ENCODE measurements at regions not wholly inside any gene's neighbourhood (a gene's known extent, or its start where the extent isn't known, plus 50 kb on each side); places are given as distances from the start of the nearest gene placed in this dataset.
"Not testable (repeated sequence)": the region's sequence is repeated elsewhere in the genome, so short reads cannot be mapped to it uniquely, and the experiment has no call there.

DNA sequence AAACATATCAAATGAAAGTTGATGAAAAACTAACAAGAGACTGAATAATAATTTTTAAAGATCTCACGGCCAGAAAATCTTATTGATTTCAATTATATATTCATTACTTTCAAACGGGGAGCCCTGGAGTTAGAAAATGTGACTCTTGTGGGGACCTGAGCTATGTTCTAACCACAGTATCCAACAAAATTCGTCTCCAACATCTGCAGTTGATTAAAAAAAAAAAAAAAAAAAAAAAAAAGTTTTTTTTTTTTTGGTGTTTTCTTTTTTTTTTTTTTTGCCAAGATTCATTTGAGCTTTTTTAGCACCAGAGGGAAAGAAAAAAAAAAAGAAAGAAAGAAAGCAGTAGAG lies 144.3 kb upstream of the PIK3R1 start:
- no peak for DNase-seq (ENCODE audit: low read depth)
- Histone ChIP-seq H3K27me3 (ENCODE audit: control insufficient read depth, insufficient read depth, low read length) (no peaks in the 10 kb centered on the region), H3K36me3 (ENCODE audit: control insufficient read depth, insufficient read depth, low read length) (no peaks in the 10 kb centered on the region), H3K4me3 (ENCODE audit: low read depth, low read length) (no peak overlapping the region)
- TF ChIP-seq, protein P1, sequence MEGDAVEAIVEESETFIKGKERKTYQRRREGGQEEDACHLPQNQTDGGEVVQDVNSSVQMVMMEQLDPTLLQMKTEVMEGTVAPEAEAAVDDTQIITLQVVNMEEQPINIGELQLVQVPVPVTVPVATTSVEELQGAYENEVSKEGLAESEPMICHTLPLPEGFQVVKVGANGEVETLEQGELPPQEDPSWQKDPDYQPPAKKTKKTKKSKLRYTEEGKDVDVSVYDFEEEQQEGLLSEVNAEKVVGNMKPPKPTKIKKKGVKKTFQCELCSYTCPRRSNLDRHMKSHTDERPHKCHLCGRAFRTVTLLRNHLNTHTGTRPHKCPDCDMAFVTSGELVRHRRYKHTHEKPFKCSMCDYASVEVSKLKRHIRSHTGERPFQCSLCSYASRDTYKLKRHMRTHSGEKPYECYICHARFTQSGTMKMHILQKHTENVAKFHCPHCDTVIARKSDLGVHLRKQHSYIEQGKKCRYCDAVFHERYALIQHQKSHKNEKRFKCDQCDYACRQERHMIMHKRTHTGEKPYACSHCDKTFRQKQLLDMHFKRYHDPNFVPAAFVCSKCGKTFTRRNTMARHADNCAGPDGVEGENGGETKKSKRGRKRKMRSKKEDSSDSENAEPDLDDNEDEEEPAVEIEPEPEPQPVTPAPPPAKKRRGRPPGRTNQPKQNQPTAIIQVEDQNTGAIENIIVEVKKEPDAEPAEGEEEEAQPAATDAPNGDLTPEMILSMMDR (IDR thresholded peaks at IDR 0.05; ENCODE audit: insufficient read depth, low read length, poor library complexity, severe bottlenecking) = no peak

DNA sequence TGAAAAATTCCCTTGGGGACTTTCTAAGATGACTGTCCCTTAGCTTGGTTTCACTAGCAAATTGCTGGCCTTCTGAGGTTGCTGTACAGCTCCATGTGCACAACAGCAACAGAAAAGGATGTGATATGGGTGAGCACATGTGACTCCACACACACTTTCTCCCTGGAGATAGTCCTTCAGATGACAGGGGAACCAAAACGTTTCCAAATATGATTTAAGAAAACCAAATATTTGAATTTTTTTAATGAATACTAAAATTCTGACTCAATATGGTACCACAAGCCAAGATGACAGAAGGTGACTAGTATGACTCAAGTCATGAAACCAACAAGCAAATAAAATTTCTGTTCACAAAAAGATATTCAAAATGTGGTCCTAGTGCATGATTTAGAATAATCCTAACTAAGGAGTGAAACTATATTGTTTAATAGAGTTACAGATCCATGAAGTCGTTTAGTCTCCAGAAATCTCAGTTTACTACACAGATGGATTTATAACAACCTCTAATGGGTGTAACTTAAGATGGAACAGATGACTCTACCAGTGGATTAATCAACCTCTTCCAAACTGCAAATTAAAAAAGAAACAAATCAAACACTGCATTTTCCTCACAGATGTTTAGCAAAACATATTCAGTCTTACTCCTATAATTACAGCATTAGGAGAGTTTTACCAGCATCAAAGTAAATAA lies 144.8 kb upstream of the PIK3R1 start:
- TF ChIP-seq, protein P1 (IDR thresholded peaks at IDR 0.05; ENCODE audit: insufficient read depth, low read length, poor library complexity, severe bottlenecking) = no peak
- no peak overlapping the region for H3K4me3 ChIP-seq (ENCODE audit: low read depth, low read length)
- no peaks in the 10 kb centered on the region for H3K27me3 ChIP-seq (ENCODE audit: control insufficient read depth, insufficient read depth, low read length)
- no peak for DNase-seq (ENCODE audit: low read depth)
- H3K36me3 ChIP-seq (ENCODE audit: control insufficient read depth, insufficient read depth, low read length) = no peaks in the 10 kb centered on the region

DNA sequence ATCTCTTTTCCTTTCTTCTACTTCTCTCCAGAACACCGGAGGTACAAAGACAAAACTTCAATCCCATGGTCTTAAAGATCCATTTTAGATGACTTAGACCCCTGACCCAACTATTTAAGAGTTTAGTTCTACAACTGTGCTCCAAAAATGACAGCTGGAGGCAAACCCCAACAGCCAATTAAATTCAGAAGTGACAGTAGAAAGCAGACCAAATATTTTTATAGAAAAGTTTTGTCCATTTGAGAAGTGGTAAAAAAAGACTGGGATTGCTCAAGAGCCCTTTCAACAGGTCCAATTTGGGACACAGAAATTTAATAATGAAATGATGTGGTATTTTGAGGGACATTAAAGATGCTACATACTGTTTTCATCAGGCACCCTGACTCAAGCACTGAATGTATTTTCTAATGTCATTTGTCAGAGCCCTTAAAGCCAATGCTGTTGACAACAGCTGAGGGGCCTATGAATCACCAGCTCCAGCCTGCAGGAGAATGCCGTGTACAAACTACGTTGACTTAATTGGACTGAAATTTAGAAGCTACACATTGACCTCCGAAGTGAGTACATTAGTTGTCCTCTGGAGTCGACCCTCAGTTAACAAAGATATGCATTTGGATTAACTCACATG lies 147.5 kb upstream of the PIK3R1 start:
- Histone ChIP-seq H3K27me3 (ENCODE audit: control insufficient read depth, insufficient read depth, low read length) (no peaks in the 10 kb centered on the region), H3K36me3 (ENCODE audit: control insufficient read depth, insufficient read depth, low read length) (no peaks in the 10 kb centered on the region), H3K4me3 (ENCODE audit: low read depth, low read length) (no peak overlapping the region)
- DNase-seq (ENCODE audit: low read depth) = no peak
- TF ChIP-seq, protein P1 (IDR thresholded peaks at IDR 0.05; ENCODE audit: insufficient read depth, low read length, poor library complexity, severe bottlenecking) = no peak

DNA sequence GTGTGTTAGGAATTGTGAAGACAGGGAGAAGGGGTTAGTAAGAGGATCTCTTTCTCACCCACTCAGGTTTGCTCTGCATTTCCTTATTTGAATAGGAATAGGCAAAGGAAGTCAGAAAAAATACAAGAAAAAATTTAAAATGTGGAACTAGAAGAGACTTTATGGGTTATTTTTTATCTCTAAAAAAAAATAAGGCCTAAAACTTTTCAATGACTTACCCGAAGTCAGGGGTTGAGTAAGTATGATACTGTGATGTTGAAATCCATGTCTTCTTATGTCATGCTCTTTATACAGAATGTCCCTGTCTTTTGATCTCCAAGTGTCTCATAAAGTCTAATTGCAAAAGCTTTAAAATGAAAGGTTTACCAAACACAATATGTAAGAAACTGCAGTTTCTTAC lies 148.3 kb upstream of the PIK3R1 start:
- H3K36me3 ChIP-seq (ENCODE audit: control insufficient read depth, insufficient read depth, low read length) = no peaks in the 10 kb centered on the region
- no peak for DNase-seq (ENCODE audit: low read depth)
- H3K27me3 ChIP-seq (ENCODE audit: control insufficient read depth, insufficient read depth, low read length) = no peaks in the 10 kb centered on the region
- TF ChIP-seq, protein P1 (IDR thresholded peaks at IDR 0.05; ENCODE audit: insufficient read depth, low read length, poor library complexity, severe bottlenecking) = no peak
- H3K4me3 ChIP-seq (ENCODE audit: low read depth, low read length) = no peak overlapping the region

DNA sequence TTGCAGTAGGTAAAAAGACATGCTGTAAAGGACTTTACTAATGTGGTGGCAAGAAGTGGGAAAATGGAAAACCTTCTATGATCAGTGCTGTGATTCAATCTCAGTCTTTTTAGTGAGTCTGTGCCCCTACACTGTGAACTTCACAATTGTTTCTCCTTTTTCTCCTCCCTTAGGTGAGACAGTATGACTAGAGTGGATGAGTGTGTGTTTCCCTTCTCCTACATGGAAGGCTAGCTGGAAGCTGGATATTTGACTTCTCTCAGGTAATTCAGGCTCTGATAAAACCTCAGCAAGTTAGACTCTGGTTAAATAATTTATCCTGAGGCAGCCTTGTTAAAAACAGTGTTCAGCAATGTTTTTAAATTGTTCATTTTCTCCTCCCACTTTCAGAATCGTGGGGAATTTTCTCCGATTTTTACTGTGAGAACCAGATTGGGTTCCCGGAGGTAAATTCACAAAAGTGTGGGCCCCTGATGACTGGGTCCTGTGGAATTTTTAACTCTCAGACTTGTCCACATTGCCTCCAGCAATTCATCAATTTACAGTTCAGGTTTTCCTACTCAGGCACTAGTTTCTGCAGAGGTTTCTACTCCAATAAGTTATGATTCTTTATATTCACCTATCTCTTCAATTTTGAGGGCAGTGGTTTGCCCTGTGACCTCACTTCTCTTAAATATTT lies 149.1 kb upstream of the PIK3R1 start:
- Histone ChIP-seq H3K36me3 (ENCODE audit: control insufficient read depth, insufficient read depth, low read length) (no peaks in the 10 kb centered on the region), H3K27me3 (ENCODE audit: control insufficient read depth, insufficient read depth, low read length) (no peaks in the 10 kb centered on the region), H3K4me3 (ENCODE audit: low read depth, low read length) (no peak overlapping the region)
- TF ChIP-seq, protein P1 (IDR thresholded peaks at IDR 0.05; ENCODE audit: insufficient read depth, low read length, poor library complexity, severe bottlenecking) = no peak
- no peak for DNase-seq (ENCODE audit: low read depth)

DNA sequence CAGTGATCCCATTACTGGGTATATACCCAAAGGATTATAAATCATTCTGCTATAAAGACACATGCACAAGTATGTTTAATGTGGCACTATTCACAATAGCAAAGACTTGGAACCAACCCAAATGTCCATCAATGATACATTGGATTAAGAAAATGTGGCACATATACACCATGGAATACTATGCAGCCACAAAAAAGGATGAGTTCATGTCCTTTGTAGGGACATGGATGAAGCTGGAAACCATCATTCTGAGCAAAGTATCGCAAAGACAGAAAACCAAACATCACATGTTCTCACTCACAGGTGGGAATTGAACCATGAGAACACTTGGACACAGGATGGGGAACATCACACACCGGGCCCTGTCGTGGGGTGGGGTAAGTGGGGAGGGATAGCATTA lies 150.2 kb upstream of the PIK3R1 start:
- not testable (repeated sequence) for DNase-seq (ENCODE audit: low read depth); H3K36me3 ChIP-seq (ENCODE audit: control insufficient read depth, insufficient read depth, low read length); H3K4me3 ChIP-seq (ENCODE audit: low read depth, low read length); H3K27me3 ChIP-seq (ENCODE audit: control insufficient read depth, insufficient read depth, low read length)

Data from kidney epithelial cell (primary cell).